ENCODE measurements at regions not wholly inside any gene's neighbourhood (a gene's known extent, or its start where the extent isn't known, plus 50 kb on each side); places are given as distances from the start of the nearest gene placed in this dataset.

DNA sequence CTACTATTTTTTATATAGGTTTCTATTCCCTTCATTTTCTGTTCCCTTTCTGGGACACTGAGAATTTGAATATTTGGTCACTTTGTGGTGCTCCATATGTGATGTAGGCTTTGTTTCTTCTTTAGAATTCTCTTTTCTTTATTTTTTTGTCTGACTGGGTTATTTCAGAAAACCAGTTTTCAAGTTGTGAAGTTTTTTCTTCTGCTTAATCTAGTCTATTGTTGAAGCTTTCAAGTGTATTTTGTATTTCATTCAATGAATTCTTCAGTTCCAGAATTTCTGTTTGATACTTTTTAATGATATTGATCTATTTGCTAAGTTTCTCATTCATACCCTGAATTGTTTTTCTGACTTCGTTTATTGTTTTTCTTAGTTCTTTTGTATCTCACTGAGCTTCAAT lies 96.2 kb upstream of the HAND2 start:
- TF ChIP-seq, protein P1, sequence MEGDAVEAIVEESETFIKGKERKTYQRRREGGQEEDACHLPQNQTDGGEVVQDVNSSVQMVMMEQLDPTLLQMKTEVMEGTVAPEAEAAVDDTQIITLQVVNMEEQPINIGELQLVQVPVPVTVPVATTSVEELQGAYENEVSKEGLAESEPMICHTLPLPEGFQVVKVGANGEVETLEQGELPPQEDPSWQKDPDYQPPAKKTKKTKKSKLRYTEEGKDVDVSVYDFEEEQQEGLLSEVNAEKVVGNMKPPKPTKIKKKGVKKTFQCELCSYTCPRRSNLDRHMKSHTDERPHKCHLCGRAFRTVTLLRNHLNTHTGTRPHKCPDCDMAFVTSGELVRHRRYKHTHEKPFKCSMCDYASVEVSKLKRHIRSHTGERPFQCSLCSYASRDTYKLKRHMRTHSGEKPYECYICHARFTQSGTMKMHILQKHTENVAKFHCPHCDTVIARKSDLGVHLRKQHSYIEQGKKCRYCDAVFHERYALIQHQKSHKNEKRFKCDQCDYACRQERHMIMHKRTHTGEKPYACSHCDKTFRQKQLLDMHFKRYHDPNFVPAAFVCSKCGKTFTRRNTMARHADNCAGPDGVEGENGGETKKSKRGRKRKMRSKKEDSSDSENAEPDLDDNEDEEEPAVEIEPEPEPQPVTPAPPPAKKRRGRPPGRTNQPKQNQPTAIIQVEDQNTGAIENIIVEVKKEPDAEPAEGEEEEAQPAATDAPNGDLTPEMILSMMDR (conservative IDR thresholded peaks at IDR 0.05 in 1 of 2, IDR thresholded peaks at IDR 0.05 in 1 of 2; ENCODE audit: extremely low read depth in 1 of 2, insufficient read depth in 1 of 2, low read depth in 1 of 2, low read length in 2 of 2), result no peak
- TF ChIP-seq EZH2 (IDR thresholded peaks at IDR 0.05; ENCODE audit: borderline replicate concordance, low read length), result no peak

All from mammary epithelial cell (primary cell).